ENCODE measurements at regions not wholly inside any gene's neighbourhood (a gene's known extent, or its start where the extent isn't known, plus 50 kb on each side); places are given as distances from the start of the nearest gene placed in this dataset.

- DNase-seq: no peak
Observed at GRCh38 chr9:1591310-1591709, 423.8 kb upstream of the SMARCA2 start.

DNA sequence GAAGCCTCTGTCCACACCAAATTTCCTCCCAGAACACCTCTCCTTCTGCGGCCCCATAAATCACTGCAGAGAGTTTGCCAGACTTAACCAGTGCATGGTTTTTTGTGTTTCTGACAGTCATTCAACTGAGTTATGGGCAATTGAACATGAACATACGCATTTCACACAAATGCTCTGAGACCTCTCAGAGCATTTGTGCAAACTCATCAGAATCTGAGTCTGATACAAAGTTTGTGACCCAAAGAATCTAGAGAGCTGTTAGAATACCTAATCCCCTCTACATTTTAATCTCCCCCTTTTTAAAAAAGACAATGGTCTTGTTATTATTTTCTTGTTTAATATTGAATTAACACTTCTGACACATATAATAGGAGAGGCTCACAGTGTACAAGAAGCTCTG lies 416.9 kb upstream of the SMARCA2 start:
- no peak for DNase-seq

GRCh38 chr9:1599961-1600360 lies 415.2 kb upstream of the SMARCA2 start:
- DNase-seq: no peak

DNA sequence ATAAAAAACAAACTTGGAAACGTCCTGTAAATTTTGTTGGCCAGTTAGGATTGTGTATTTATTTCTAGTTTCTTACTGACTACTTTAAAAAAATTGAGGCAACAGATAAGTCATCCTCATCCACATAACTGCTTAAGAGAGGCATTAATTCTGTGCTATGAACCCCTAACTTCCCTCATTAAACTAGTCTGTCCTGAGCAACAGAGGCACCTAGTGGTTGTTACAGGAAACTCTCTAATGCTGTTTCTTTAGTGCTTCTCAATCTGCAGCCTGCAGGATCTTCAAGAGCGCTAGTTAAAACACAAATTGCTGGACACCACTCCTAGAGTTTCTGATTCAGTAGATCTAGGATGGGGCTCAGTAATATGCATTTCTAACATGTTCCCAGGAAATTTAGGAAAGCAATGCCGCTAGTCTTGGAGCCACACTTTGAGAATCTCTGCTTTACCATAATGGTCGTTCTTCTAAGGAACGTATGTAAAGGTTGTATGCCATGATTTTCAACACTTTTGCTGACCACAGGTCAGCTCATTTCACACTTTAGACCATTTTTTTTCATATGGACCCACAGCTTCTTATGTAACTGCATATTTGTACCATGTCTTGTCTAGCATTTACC lies 410.1 kb upstream of the SMARCA2 start:
- DNase-seq: peak in 1 of 5 experiments; percentile 68

DNA sequence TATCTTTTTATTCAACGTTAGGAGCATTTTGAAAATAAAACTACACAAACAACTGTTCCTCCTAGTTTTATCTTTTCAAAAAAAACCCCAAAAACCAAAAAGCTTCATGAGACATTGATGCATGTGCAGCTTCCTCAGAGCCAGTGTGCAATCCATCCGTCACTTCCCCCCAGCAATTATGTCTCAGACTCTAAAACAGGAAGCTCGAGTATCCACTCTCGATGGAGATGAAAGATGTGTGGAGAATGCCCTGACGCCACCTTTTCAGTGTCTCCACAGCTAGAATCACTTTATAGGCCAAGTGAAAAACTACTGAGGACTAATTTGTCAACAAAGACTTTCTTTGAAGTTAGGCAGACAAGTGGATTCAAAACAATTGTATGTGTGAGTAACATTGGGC lies 408.9 kb upstream of the SMARCA2 start:
- DNase-seq: peak in 1 of 5 experiments; percentile 19

DNA sequence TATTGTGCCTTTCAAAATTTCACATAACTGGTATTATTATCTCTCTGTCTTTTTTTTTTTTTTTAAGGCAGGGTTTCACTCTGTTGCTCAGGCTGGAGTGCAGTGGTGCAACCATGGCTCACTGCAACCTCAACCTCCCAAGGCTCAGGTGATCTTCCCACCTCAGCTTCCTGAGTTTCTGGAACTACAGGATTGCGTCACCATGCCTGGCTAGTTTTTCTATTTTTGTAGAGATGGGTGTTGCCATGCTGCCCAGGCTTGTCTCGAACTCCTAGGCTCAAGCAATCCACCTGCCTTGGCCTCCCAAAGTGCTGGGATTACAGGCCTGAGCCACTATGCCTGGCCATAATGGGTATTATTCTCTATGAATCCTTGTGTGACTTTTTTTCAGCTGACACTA lies 402.3 kb upstream of the SMARCA2 start:
- DNase-seq: no peak

GRCh38 chr9:1617419-1617818 lies 397.7 kb upstream of the SMARCA2 start:
- no peak for DNase-seq

- DNase-seq: no peak
Observed at GRCh38 chr9:1619915-1620710, 395.0 kb upstream of the SMARCA2 start.

DNA sequence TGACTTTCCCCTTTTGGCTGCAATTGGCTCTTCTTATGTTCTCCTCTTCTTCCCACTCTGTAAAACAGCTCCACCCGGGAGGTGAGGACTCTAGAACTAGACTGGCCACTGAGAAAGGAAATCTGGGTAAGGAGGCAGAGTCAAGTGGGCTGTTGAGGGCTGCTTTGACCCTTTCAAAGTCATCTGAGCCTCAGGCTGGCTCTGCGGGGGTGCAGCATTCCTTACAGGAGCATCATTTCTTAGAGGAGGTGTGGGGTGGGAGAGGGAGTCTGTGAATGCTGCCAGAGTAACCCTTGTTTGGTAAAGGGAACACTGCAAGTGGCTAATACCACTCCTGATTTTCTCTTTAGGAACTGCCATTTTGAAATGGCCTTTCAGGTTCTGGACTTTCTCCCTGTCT lies 377.7 kb upstream of the SMARCA2 start:
- no peak for DNase-seq

DNA sequence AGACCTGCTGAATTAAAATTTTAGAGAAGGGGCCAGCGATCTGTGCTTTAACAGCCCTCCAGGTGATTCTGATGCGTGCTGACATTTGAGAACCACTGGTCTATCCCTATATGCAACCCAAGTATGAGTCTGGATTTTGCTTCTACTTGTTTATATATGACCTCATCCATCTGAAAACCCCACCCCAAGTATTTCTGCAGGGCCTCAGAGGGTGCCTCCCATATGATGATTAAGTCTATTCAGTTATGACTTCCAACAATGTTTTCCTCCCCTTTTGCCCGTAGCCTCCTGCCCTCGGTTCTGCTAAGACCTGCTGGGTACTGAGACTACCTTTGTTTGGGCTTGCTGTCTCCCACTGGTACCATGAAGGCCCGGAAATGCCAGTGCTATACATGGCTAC lies 376.0 kb upstream of the SMARCA2 start:
- no peak for DNase-seq

GRCh38 chr9:1647776-1648175 lies 367.4 kb upstream of the SMARCA2 start:
- DNase-seq: no peak

DNA sequence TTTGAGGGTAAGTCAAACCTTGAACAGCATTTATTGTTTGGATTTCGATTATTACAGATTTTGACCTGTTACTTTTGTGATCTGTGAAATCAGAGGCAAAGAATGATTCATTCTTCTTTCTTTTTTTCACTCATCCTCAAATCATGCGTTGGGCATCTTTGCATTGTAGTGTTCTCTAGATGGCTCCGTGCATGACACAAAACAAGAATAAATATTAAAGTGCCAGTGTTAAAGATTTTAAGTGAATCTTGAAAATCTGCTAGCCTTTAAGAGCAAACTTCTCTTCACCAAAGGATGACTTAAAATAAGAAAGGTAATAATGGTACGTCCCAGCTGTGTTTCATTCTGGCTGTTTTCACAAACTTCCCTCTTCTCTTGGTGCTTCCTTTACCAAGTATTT lies 361.9 kb upstream of the SMARCA2 start:
- DNase-seq: peak in 1 of 5 experiments; percentile 44

DNA sequence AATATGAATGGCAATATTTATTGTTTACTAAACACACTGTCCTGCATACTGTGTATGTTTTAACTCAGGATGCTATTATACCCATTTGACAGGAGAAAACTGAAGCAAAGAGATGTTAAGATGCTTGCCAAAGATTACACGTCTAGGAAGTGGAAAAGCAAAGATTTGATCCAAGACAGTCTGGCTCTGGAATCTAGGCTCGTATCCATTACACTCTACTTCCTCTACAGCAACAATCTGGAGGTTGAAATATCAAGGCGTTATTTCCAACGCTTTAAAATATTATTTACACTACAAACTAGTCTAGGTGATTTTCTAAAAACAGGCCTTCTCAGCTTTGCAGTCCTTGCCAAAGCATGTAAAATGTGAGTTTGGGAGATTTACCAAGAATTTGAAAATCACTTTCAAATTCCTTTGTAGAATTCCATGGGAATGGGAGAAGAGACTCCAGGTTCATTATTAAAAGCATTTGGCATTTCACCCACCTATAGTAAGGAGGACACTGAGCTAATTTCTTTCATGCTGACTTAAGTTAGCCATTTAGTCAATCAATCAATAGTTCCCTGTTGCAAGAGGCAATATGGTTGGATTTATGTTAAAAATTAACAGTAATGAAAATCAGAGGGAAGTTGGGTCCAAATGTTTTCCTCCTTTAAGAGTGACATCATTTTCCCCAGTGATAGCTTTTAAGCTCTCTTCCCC lies 356.3 kb upstream of the SMARCA2 start:
- DNase-seq: no peak

- no peak for DNase-seq
Observed at GRCh38 chr9:1659363-1659690, 355.8 kb upstream of the SMARCA2 start.

GRCh38 chr9:1668441-1668840 lies 346.7 kb upstream of the SMARCA2 start:
- DNase-seq: no peak

DNA sequence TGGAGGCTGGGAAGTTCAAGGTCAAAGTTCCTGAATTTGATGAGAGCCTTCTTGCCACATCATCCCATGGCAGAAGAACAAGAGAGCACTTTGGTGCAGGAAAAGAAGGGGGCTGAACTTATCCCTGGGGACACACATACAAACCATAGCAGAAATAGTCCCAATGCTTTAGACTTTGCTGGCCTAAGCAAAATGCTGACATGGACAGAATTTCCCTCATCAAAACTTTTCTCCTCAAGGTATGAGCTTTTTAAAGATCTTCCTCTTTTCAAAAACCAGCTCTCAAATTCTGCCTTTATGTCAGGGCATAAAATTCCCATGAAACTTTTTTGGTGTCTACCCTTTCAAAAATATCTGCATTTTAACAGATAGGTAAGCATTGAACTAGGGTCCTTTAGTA lies 341.8 kb upstream of the SMARCA2 start:
- no peak for DNase-seq

DNA sequence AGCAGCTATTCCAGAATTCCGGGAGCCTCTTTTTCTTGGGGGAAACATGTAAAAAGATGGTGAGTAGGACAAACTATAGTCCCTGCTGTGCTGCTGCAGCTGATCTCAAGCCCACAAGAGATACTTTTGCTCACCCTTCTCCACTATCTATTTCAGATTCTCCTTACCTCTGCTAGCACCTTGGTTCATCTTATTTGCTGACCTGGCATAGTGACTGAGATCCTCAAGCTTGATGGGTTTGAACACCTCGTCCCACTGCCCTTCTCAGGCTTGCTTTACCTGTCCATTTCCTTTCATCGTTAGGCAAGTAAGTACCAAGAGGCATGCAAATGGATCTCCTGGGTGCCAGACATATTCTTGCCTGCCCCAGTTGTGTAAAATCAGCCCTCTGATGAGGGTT lies 338.4 kb upstream of the SMARCA2 start:
- DNase-seq: no peak

DNA sequence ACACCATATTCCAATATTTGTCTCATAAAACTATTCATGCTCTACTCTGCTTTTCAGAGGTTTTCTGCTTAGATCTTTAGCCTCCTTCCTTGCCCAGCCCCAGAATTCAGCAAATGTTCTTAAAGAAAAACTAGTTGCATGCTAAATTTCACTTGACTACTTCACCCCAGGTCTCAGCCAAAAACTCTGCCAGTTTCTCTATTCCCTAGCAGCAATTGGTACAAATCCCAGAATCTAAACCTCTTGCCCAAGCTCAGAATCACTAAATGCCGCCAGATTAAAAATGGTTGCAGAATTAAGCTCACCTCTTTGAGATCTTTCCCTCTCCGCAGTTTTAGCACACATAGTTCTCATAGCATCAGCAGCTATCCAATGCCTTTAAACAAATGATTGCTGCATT lies 331.2 kb upstream of the SMARCA2 start:
- DNase-seq: no peak

DNA sequence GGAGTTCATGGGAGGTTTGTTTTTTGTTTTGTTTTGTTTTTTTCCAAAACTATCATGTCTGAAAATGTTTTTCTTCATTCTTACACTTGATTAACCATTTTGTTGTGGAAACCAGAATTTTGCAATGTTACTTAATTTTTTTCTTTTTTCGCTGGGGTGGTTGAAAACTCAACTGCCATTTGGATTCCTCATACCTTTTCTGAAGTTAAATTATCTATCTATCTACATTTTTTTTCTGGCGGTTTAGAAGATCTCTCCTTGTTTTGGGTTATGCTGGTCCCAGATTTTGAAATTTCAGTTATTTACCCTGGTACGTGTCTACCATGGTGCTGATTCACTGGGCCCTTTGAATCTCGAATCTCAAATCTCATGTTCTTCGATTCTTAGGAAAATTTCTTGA lies 316.2 kb upstream of the SMARCA2 start:
- no peak for DNase-seq

GRCh38 chr9:1701113-1701512 lies 314.0 kb upstream of the SMARCA2 start:
- peak in 1 of 5 experiments; percentile 1 for DNase-seq

DNA sequence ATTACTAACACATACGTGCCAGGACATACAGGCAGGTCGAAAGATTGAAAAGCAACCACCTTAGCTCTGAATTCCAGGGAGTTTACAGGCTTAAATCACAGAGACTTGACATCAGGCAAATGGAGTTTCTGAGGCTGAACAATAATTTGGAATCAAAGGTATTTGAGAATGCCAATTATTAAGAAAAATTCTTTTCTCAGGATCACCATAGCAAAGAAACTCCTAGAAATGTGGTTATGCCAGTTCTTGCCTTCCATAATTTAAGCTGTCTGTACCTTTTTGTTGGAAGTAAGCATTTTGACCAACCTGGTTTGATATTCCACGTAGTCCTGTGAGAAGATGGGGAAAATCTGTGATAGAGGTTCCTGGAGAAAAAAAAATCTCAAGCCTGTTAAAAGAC lies 312.4 kb upstream of the SMARCA2 start:
- DNase-seq: no peak

DNA sequence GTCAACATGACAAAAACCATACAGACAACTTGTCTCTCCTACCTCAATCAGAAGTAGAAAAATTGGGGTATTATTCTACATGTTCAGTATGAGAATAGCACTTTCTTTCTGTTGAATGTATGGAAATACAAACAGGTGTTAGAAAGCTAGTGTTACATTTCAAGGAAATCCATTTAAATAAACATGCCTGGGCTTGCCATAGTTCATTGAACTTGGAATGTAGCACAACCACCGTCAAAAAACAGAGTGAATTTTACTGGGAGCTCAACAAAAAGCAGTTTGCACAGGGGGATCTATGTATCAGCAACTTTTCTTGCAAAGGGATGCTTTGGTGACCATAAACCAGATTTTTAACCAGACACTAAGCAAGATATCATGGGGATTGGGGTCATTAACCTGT lies 307.9 kb upstream of the SMARCA2 start:
- DNase-seq: no peak

- no peak for DNase-seq
Observed at GRCh38 chr9:1708219-1708618, 306.9 kb upstream of the SMARCA2 start.

DNA sequence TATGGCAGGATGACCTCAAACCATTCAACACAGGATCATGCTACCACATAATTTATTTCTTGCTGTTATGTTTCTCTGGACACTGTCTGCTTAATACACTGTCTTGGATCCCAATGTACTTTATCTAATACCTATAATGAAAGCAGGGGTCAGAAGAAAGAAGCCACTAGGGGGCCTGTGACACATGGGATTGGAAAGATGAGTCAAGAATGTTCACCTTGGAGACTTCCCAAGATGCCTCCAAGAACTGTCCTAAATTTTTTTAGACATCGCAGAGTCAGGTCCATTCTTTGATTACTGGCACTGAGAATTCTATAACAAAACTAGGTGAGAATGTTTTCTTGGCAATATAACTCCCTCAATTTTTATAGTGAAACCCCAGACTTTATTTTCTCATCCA lies 305.8 kb upstream of the SMARCA2 start:
- peak in 1 of 5 experiments; percentile 3 for DNase-seq

Measured in T-helper 2 cell (primary cell).